PC-9 (cell line): ENCODE measurements at regions not wholly inside any gene's neighbourhood (a gene's known extent, or its start where the extent isn't known, plus 50 kb on each side); places are given as distances from the start of the nearest gene placed in this dataset.

Source experiments
- CTCF ChIP-seq: fragments of 200-600 bp; sonication (generic); conservative IDR thresholded peaks from 2 replicates; pipeline ENCODE4 v1.6.1; 2017; ENCODE audit warnings: mixed run types, antibody characterized with exemption, mild to moderate bottlenecking, moderate library complexity
- EZH2 ChIP-seq: fragments of 200-600 bp; sonication (generic); IDR thresholded peaks from 2 replicates; pipeline ENCODE4 v1.8.0; 2017; ENCODE audit warnings: antibody characterized with exemption, low read depth

GRCh38 chr14:44361083-44361482 lies 146.0 kb downstream of the FSCB start:
- TF ChIP-seq CTCF: no peak
- TF ChIP-seq EZH2: no peak
